Stimulated activated CD4-positive, alpha-beta T cell treated with anti-CD3 and anti-CD28 coated beads, Interleukin-4, amount 100 ng/mL, for 48 hours (primary cell): ENCODE measurements at regions not wholly inside any gene's neighbourhood (a gene's known extent, or its start where the extent isn't known, plus 50 kb on each side); places are given as distances from the start of the nearest gene placed in this dataset.

ENCODE experiments used
- DNase-seq, 2 donors: peaks; one replicate each; pipeline ENCODE4 v3.0.0-alpha.2; 2020; ENCODE audit warnings: low read depth in 2 of 2

- DNase-seq: no peak
Measured at GRCh38 chr2:43086451-43087221, 139.8 kb downstream of the ZFP36L2 start.

- no peak for DNase-seq
Measured at GRCh38 chr2:43085929-43086328, 140.5 kb downstream of the ZFP36L2 start.

GRCh38 chr2:43085505-43085904 is 140.9 kb downstream of the ZFP36L2 start:
- no peak for DNase-seq

- DNase-seq: no peak
Measured at GRCh38 chr2:43084699-43085091, 141.7 kb downstream of the ZFP36L2 start.

GRCh38 chr2:43083710-43084698 is 142.4 kb downstream of the ZFP36L2 start:
- DNase-seq: no peak

- DNase-seq: no peak
Measured at GRCh38 chr2:43082903-43083677, 143.3 kb downstream of the ZFP36L2 start.

GRCh38 chr2:43082111-43082894 is 144.1 kb downstream of the ZFP36L2 start:
- no peak for DNase-seq

- DNase-seq: no peak
Measured at GRCh38 chr2:43081131-43081765, 145.2 kb downstream of the ZFP36L2 start.

- DNase-seq: no peak
Measured at GRCh38 chr2:43080571-43081021, 145.8 kb downstream of the ZFP36L2 start.

GRCh38 chr2:43078781-43079755 is 147.3 kb downstream of the ZFP36L2 start:
- DNase-seq: no peak

- DNase-seq: no peak
Measured at GRCh38 chr2:43078301-43078700, 148.1 kb downstream of the ZFP36L2 start.

GRCh38 chr2:43077876-43078275 is 148.5 kb downstream of the ZFP36L2 start:
- no peak for DNase-seq

- no peak for DNase-seq
Measured at GRCh38 chr2:43076676-43077075, 149.7 kb downstream of the ZFP36L2 start.

GRCh38 chr2:43075811-43076585 is 150.4 kb downstream of the ZFP36L2 start:
- DNase-seq: no peak

GRCh38 chr2:43075054-43075593 is 151.3 kb downstream of the ZFP36L2 start:
- DNase-seq: no peak

- DNase-seq: no peak
Measured at GRCh38 chr2:43074592-43075053, 151.8 kb downstream of the ZFP36L2 start.

- no peak for DNase-seq
Measured at GRCh38 chr2:43074052-43074451, 152.4 kb downstream of the ZFP36L2 start.

- no peak for DNase-seq
Measured at GRCh38 chr2:43073401-43073825, 153.0 kb downstream of the ZFP36L2 start.
